A549 (cell line): ENCODE measurements at regions not wholly inside any gene's neighbourhood (a gene's known extent, or its start where the extent isn't known, plus 50 kb on each side); places are given as distances from the start of the nearest gene placed in this dataset.

ENCODE experiments used
- BCL3 ChIP-seq: fragments of >200 bp; sonication (Bioruptor Twin); formaldehyde crosslinking; IDR thresholded peaks from 3 replicates; pipeline ENCODE4 v1.6.1; 2016
- CEBPB ChIP-seq, 2 experiments: fragments of >200 bp in 1 of 2; sonication (Bioruptor Twin) in 1 of 2; formaldehyde crosslinking in 1 of 2; IDR thresholded peaks; 2 replicates each; pipeline ENCODE4 v1.6.1; 2012 to 2016
- CHD2 ChIP-seq: fragments of 150-350 bp; IDR thresholded peaks from 2 replicates; pipeline ENCODE4 v1.6.1; 2014; ENCODE audit warnings: low read length; ENCODE audit not compliant: partially characterized antibody
- CHD4 ChIP-seq: fragments of 200-600 bp; sonication (generic); IDR thresholded peaks from 2 replicates; pipeline ENCODE4 v1.6.1; 2016; ENCODE audit warnings: antibody characterized with exemption, mild to moderate bottlenecking, borderline replicate concordance
- CTCF ChIP-seq: fragments of >200 bp; sonication (Bioruptor Twin); formaldehyde crosslinking; IDR thresholded peaks from 3 replicates; pipeline ENCODE4 v1.5.1; 2016
- EHMT2 ChIP-seq: fragments of 200-600 bp; sonication (generic); IDR thresholded peaks from 2 replicates; pipeline ENCODE4 v1.6.1; 2016; ENCODE audit warnings: antibody characterized with exemption, low read depth, mild to moderate bottlenecking, moderate library complexity
- EP300 ChIP-seq, 2 experiments: fragments of >200 bp; sonication (Bioruptor Twin); formaldehyde crosslinking; IDR thresholded peaks; 2 replicates in 1 of 2; 3 replicates in 1 of 2; pipeline ENCODE4 v1.6.1; 2016 to 2017
- FOSB ChIP-seq: fragments of 250-450 bp; sonication (Bioruptor Pico); IDR thresholded peaks from 2 replicates; pipeline ENCODE4 v1.5.0; 2020; ENCODE audit warnings: mild to moderate bottlenecking, moderate library complexity
- KDM5A ChIP-seq: fragments of 200-600 bp; sonication (generic); IDR thresholded peaks from 2 replicates; pipeline ENCODE4 v1.6.1; 2016; ENCODE audit warnings: antibody characterized with exemption, mild to moderate bottlenecking
- POLR2A ChIP-seq: IDR thresholded peaks from 2 replicates; pipeline ENCODE4 v1.6.1; 2012; ENCODE audit warnings: mild to moderate bottlenecking, low read length
- RAD21 ChIP-seq, 2 experiments: fragments of >200 bp in 1 of 2; sonication (Bioruptor Twin) in 1 of 2; formaldehyde crosslinking in 1 of 2; IDR thresholded peaks in 1 of 2; conservative IDR thresholded peaks in 1 of 2; 2 replicates in 1 of 2; 3 replicates in 1 of 2; pipeline ENCODE4 v1.6.1; 2012 to 2018; ENCODE audit warnings: inconsistent platforms in 1 of 2
- REST ChIP-seq: fragments of 200-600 bp; sonication (generic); IDR thresholded peaks from 2 replicates; pipeline ENCODE4 v1.6.1; 2016; ENCODE audit warnings: antibody characterized with exemption, mild to moderate bottlenecking, moderate library complexity
- RFX5 ChIP-seq: fragments of 450-650 bp; IDR thresholded peaks from 2 replicates; pipeline ENCODE4 v1.7.1; 2014; ENCODE audit warnings: antibody characterized with exemption, mild to moderate bottlenecking, moderate library complexity
- SMC3 ChIP-seq: fragments of >200 bp; sonication (Bioruptor Twin); formaldehyde crosslinking; IDR thresholded peaks from 3 replicates; pipeline ENCODE4 v1.6.1; 2018; ENCODE audit warnings: inconsistent platforms

GRCh38 chr2:78757191-78757590 is 268.3 kb upstream of the REG3G start:
- TF ChIP-seq CTCF (no peak), KDM5A (no peak), EHMT2 (no peak), EP300 (IDR thresholded peaks at IDR 0.05) (no peak), RAD21 (conservative IDR thresholded peaks at IDR 0.05 in 1 of 2, IDR thresholded peaks at IDR 0.05 in 1 of 2) (no peak), CHD4 (no peak), SMC3 (no peak), CHD2 (no peak), POLR2A (no peak), REST (no peak), BCL3 (no peak), CEBPB (IDR thresholded peaks at IDR 0.05) (no peak), FOSB (CRISPR knock-in tag) (no peak), RFX5 (no peak)
